H1 (cell line): ENCODE measurements at regions not wholly inside any gene's neighbourhood (a gene's known extent, or its start where the extent isn't known, plus 50 kb on each side); places are given as distances from the start of the nearest gene placed in this dataset.

ENCODE experiments used
- CTCF ChIA-PET: fragments of 300-600 bp; sonication (Branson Sonifier 250); formaldehyde crosslinking; loops from one replicate; lab custom pipeline; 2021; ENCODE audit not compliant: partially characterized antibody; lab: Charles Lee
- POLR2A ChIA-PET: fragments of 300-600 bp; sonication (Branson Sonifier 250); formaldehyde crosslinking; loops from one replicate; lab custom pipeline; 2021; ENCODE audit warnings: inconsistent platforms; ENCODE audit not compliant: partially characterized antibody; lab: Charles Lee
- DNase-seq, 2 experiments: peaks; one replicate each; pipeline versions ENCODE4 v3.0.0 to v3.0.0-alpha.2; 2010 to 2022; ENCODE audit warnings: low spot score in 2 of 2, low read depth in 1 of 2, mixed read lengths in 1 of 2
- FAIRE-seq: peaks from 2 replicates; lab custom pipeline; 2011; peaks lifted over from hg19 to GRCh38; lab: Jason Lieb, UNC
- H2AFZ ChIP-seq: 2 replicates; pipeline ENCODE4 v1.8.1; 2012; ENCODE audit warnings: low read length, inconsistent platforms
- H2AK5ac ChIP-seq: 2 replicates; pipeline ENCODE4 v1.6.1; 2013; ENCODE audit warnings: low read depth, low read length
- H2BK120ac ChIP-seq: replicated peaks from 2 replicates; pipeline ENCODE3; 2013; ENCODE audit warnings: low read depth, low read length, inconsistent platforms
- H2BK12ac ChIP-seq: 2 replicates; pipeline ENCODE4 v1.6.1; 2013; ENCODE audit warnings: low read depth, low read length
- H2BK15ac ChIP-seq: 2 replicates; pipeline ENCODE4 v1.6.1; 2013; ENCODE audit warnings: low read length
- H2BK20ac ChIP-seq: 2 replicates; pipeline ENCODE4 v1.6.1; 2013; ENCODE audit warnings: low read length
- H2BK5ac ChIP-seq: 2 replicates; pipeline ENCODE4 v1.6.1; 2013; ENCODE audit warnings: low read depth, low read length
- H3K14ac ChIP-seq: 2 replicates; pipeline ENCODE4 v1.6.1; 2013; ENCODE audit warnings: inconsistent platforms; ENCODE audit not compliant: insufficient read length
- H3K18ac ChIP-seq: 2 replicates; pipeline ENCODE4 v1.6.1; 2013; ENCODE audit warnings: low read length; ENCODE audit errors: extremely low read depth
- H3K23ac ChIP-seq: 2 replicates; pipeline ENCODE4 v1.6.1; 2013; ENCODE audit warnings: inconsistent platforms; ENCODE audit not compliant: insufficient read length
- H3K23me2 ChIP-seq: 2 replicates; pipeline ENCODE4 v1.6.1; 2013; ENCODE audit warnings: low read depth, low read length
- H3K27ac ChIP-seq: 2 replicates; pipeline ENCODE4 v1.6.1; 2011; ENCODE audit warnings: low read depth, low read length, inconsistent platforms
- H3K27me3 ChIP-seq, 4 experiments: replicated peaks in 1 of 4; 1 replicate in 1 of 4; 2 replicates in 3 of 4; pipeline versions ENCODE4 v1.6.1 to v1.8.1; 2011 to 2013; ENCODE audit warnings: low read length in 3 of 4, mild to moderate bottlenecking in 3 of 4, inconsistent platforms in 2 of 4, mixed read lengths in 2 of 4, moderate library complexity in 1 of 4; ENCODE audit not compliant: control insufficient read depth in 3 of 4, insufficient read depth in 3 of 4; ENCODE audit errors: extremely low read depth in 1 of 4
- H3K36me3 ChIP-seq, 4 experiments: 2 replicates each; pipeline versions ENCODE4 v1.6.1 to v1.8.1; 2011 to 2013; ENCODE audit warnings: mild to moderate bottlenecking in 4 of 4, low read length in 3 of 4, moderate library complexity in 2 of 4, control low read depth in 1 of 4, inconsistent platforms in 1 of 4; ENCODE audit not compliant: insufficient read depth in 4 of 4, control insufficient read depth in 2 of 4
- H3K4ac ChIP-seq: replicated peaks from 2 replicates; pipeline ENCODE3; 2013; ENCODE audit warnings: low read length, low read depth, mixed read lengths, inconsistent platforms; ENCODE audit not compliant: insufficient read length
- H3K4me1 ChIP-seq, 4 experiments: replicated peaks in 1 of 4; 1 replicate in 1 of 4; 2 replicates in 3 of 4; pipeline versions ENCODE4 v1.6.1 to v1.8.1; 2011 to 2013; ENCODE audit warnings: low read length in 3 of 4, inconsistent platforms in 2 of 4, mixed read lengths in 1 of 4; ENCODE audit not compliant: insufficient read depth in 4 of 4, control insufficient read depth in 3 of 4
- H3K4me2 ChIP-seq, 2 experiments: 2 replicates each; pipeline versions ENCODE4 v1.6.1 to v1.8.1; 2011 to 2013; ENCODE audit warnings: low read depth in 2 of 2, low read length in 2 of 2, control low read depth in 1 of 2, inconsistent platforms in 1 of 2, mild to moderate bottlenecking in 1 of 2; ENCODE audit not compliant: insufficient read depth in 1 of 2
- H3K4me3 ChIP-seq, 4 experiments: fragments of 200-600, 300-600 bp in 1 of 4; sonication (generic), shearing (Covaris generic), sonication (Bioruptor Twin) in 1 of 4; 2 replicates each; pipeline versions ENCODE4 v1.5.1 to v1.8.1; 2011 to 2016; ENCODE audit warnings: low read length in 4 of 4, low read depth in 3 of 4, control low read depth in 2 of 4, inconsistent platforms in 2 of 4, mild to moderate bottlenecking in 2 of 4, mixed read lengths in 1 of 4, moderate library complexity in 1 of 4; ENCODE audit not compliant: insufficient read depth in 2 of 4; ENCODE audit errors: extremely low read depth in 1 of 4
- H3K56ac ChIP-seq: replicated peaks from 2 replicates; pipeline ENCODE3; 2013; ENCODE audit warnings: low read depth, mild to moderate bottlenecking, mixed read lengths, low read length, inconsistent platforms; ENCODE audit not compliant: insufficient read length
- H3K79me1 ChIP-seq: 2 replicates; pipeline ENCODE4 v1.6.1; 2013; ENCODE audit warnings: low read depth, low read length, control low read depth
- H3K79me2 ChIP-seq, 2 experiments: 2 replicates each; pipeline versions ENCODE4 v1.6.1 to v1.8.1; 2012 to 2013; ENCODE audit warnings: low read length in 2 of 2, mild to moderate bottlenecking in 2 of 2, inconsistent platforms in 1 of 2; ENCODE audit not compliant: insufficient read depth in 2 of 2, control insufficient read depth in 1 of 2
- H3K9ac ChIP-seq, 4 experiments: replicated peaks in 1 of 4; 1 replicate in 1 of 4; 2 replicates in 3 of 4; pipeline versions ENCODE4 v1.6.1 to v1.8.1; 2011 to 2013; ENCODE audit warnings: low read depth in 3 of 4, low read length in 3 of 4, control low read depth in 2 of 4, mild to moderate bottlenecking in 2 of 4, moderate library complexity in 2 of 4, inconsistent platforms in 1 of 4; ENCODE audit errors: extremely low read depth in 1 of 4
- H3K9me3 ChIP-seq, 2 experiments: 2 replicates each; pipeline versions ENCODE4 v1.6.1 to v1.8.1; 2012 to 2013; ENCODE audit warnings: mild to moderate bottlenecking in 2 of 2, moderate library complexity in 2 of 2, control low read depth in 1 of 2, inconsistent platforms in 1 of 2, low read depth in 1 of 2, low read length in 1 of 2, mixed read lengths in 1 of 2; ENCODE audit not compliant: insufficient read depth in 2 of 2
- H4K20me1 ChIP-seq, 2 experiments: replicated peaks in 1 of 2; 2 replicates each; pipeline versions ENCODE3 to v1.8.1; 2011 to 2013; ENCODE audit warnings: inconsistent platforms in 2 of 2, low read length in 2 of 2, mild to moderate bottlenecking in 1 of 2; ENCODE audit not compliant: insufficient read depth in 2 of 2, control insufficient read depth in 1 of 2
- H4K5ac ChIP-seq: 2 replicates; pipeline ENCODE4 v1.6.1; 2013; ENCODE audit warnings: low read length, low read depth, mixed read lengths, inconsistent platforms; ENCODE audit not compliant: insufficient read length
- H4K8ac ChIP-seq: 2 replicates; pipeline ENCODE4 v1.8.0; 2013; ENCODE audit warnings: mild to moderate bottlenecking, moderate library complexity, low read length, inconsistent platforms; ENCODE audit not compliant: insufficient read depth; ENCODE audit errors: extremely low read depth
- H4K91ac ChIP-seq: replicated peaks from 2 replicates; pipeline ENCODE3; 2013; ENCODE audit warnings: low read length, mixed read lengths, inconsistent platforms; ENCODE audit not compliant: insufficient read length
- CBX8 ChIP-seq: fragments of 300-800, 300-1000 bp; sonication (generic); IDR thresholded peaks from 2 replicates; pipeline ENCODE4 v1.7.1; 2016; ENCODE audit warnings: low read depth, low read length, borderline replicate concordance
- CTBP2 ChIP-seq: IDR thresholded peaks from 2 replicates; pipeline ENCODE4 v1.7.0; 2011; ENCODE audit warnings: borderline replicate concordance, mild to moderate bottlenecking, moderate library complexity, mixed read lengths, low read length; ENCODE audit not compliant: insufficient read depth, insufficient read length
- GABPA ChIP-seq: IDR thresholded peaks from 2 replicates; pipeline ENCODE4 v1.6.1; 2011; ENCODE audit warnings: mild to moderate bottlenecking, low read length, moderate library complexity, borderline replicate concordance; ENCODE audit not compliant: insufficient read depth
- GTF2F1 ChIP-seq: IDR thresholded peaks from 2 replicates; pipeline ENCODE4 v1.6.1; 2012; ENCODE audit warnings: low read depth, low read length, improper control_type of control experiment, borderline replicate concordance
- KDM4A ChIP-seq: IDR thresholded peaks from one replicate; pipeline ENCODE4 v1.7.1; 2012; ENCODE audit warnings: low read depth, mild to moderate bottlenecking, moderate library complexity, low read length, inconsistent platforms; ENCODE audit not compliant: severe bottlenecking
- POLR2AphosphoS5 ChIP-seq: IDR thresholded peaks from 2 replicates; pipeline ENCODE4 v1.6.1; 2011; ENCODE audit warnings: low read depth, low read length
- POU5F1 ChIP-seq: IDR thresholded peaks from 2 replicates; pipeline ENCODE4 v1.6.1; 2011; ENCODE audit warnings: low read depth, mild to moderate bottlenecking, low read length, moderate library complexity
- RAD21 ChIP-seq, 2 experiments: IDR thresholded peaks in 1 of 2; conservative IDR thresholded peaks in 1 of 2; 2 replicates each; pipeline ENCODE4 v1.6.1; 2011; ENCODE audit warnings: low read depth in 2 of 2, low read length in 2 of 2, improper control_type of control experiment in 1 of 2, inconsistent platforms in 1 of 2, mild to moderate bottlenecking in 1 of 2, moderate library complexity in 1 of 2
- SUZ12 ChIP-seq: fragments of 200-600 bp; sonication (generic); IDR thresholded peaks from 2 replicates; pipeline ENCODE4 v1.6.1; 2012; ENCODE audit warnings: mild to moderate bottlenecking, inconsistent platforms, low read length, moderate library complexity, mixed read lengths
- TEAD4 ChIP-seq: IDR thresholded peaks from 2 replicates; pipeline ENCODE4 v1.6.1; 2012; ENCODE audit warnings: low read depth, low read length, inconsistent platforms, mixed read lengths
- WGBS, 2 experiments: shearing (Covaris generic) in 1 of 2; methylation state at CpG; one replicate each; pipeline versions ENCODE4 v1.1.6 to v1.1.7; 2013 to 2015; ENCODE audit warnings: low lambda C conversion rate in 2 of 2, mixed read lengths in 2 of 2, inconsistent platforms in 1 of 2, low coverage in 1 of 2, missing lambda C conversion rate in 1 of 2; ENCODE audit not compliant: insufficient replicate concordance in 2 of 2, insufficient coverage in 1 of 2, insufficient read length in 1 of 2; ENCODE audit errors: extremely low coverage in 1 of 2, missing lambda C conversion rate in 1 of 2; 5-methylcytosine and 5-hydroxymethylcytosine counted together
- TF ChIP-seq, protein P1 (sequence below): IDR thresholded peaks from 2 replicates; pipeline ENCODE4 v1.6.1; 2012; ENCODE audit warnings: inconsistent platforms

DNA sequence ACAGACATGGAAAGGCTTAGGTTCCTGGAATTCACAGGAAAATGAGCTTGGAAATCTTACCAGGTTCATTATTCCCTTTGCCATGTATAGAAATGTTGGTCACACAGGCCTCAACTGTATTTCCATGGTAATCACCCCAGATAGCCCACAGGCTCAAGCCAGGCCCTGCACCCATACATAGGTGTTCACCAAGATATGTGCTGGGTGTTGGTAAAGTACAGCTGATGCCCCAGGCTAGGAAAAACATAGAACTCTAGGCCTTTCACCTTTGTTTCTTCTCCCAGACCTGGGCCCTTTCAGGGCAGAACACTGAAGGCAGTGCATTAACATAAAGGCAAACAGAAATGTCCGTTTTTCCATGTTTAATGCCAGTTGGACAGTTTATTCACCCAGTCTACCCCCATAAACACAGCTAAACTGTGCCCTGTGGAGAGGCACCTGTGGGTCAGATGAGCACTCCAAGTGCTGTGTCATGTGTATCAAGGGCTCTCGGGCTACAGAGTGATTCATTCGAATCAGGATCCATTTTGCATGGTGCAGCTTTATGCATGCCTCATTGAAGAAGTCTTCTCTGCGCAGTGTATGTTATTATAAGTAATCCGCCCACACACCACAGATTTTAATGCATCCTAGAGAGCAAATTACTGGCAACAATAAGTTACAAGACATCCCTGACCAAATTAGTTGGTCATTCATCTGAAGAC, 93.4 kb upstream of the SLC30A5 start:
- Histone ChIP-seq H2BK15ac (no peak overlapping the region), H2AK5ac (no peak overlapping the region), H3K56ac (no peak overlapping the region), H3K18ac (no peak overlapping the region), H3K27me3 (no peaks in the 10 kb centered on the region), H3K4me3 (no peak overlapping the region), H3K4me2 (no peak overlapping the region), H3K9me3 (no peaks in the 10 kb centered on the region), H3K4ac (no peak overlapping the region), H4K20me1 (no peaks in the 10 kb centered on the region), H4K5ac (no peak overlapping the region), H4K91ac (no peak overlapping the region), H3K23me2 (no peaks in the 10 kb centered on the region; the same call in 1 of the 2 replicates), H3K79me2 (no peaks in the 10 kb centered on the region), H2BK120ac (no peak overlapping the region), H2AFZ (no peak overlapping the region), H4K8ac (no peak overlapping the region), H2BK5ac (no peak overlapping the region), H3K9ac (no peak overlapping the region), H3K27ac (no peak overlapping the region), H2BK20ac (no peak overlapping the region), H2BK12ac (no peak overlapping the region), H3K36me3 (no peaks in the 10 kb centered on the region), H3K14ac (no peak overlapping the region), H3K79me1 (no peaks in the 10 kb centered on the region), H3K4me1 (no peaks in the 10 kb centered on the region), H3K23ac (no peak overlapping the region)
- POLR2A ChIA-PET: no interaction called here
- WGBS, 2 experiments: 87% methylated on average over 5 of the region's 5 CpGs; no CpG with 5 or more reads in 1 of the 2 experiments
- DNase-seq (no peak), FAIRE-seq (no peak)
- CTCF ChIA-PET: interaction anchor here (0.9 to 2.0 kb wide), 3 partner anchors 24 to 163 kb away, joined by 3 to 6 read pairs (median 5); no protein-coding TSS in a partner anchor
- TF ChIP-seq CBX8: no peak
- no peak for TF ChIP-seq TEAD4
- TF ChIP-seq KDM4A: no peak
- no peak for TF ChIP-seq GABPA
- no peak for TF ChIP-seq GTF2F1
- TF ChIP-seq POLR2AphosphoS5: no peak
- no peak for TF ChIP-seq POU5F1
- TF ChIP-seq, protein P1, sequence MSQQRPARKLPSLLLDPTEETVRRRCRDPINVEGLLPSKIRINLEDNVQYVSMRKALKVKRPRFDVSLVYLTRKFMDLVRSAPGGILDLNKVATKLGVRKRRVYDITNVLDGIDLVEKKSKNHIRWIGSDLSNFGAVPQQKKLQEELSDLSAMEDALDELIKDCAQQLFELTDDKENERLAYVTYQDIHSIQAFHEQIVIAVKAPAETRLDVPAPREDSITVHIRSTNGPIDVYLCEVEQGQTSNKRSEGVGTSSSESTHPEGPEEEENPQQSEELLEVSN: no peak
- TF ChIP-seq RAD21 (IDR thresholded peaks at IDR 0.05 in 1 of 2, conservative IDR thresholded peaks at IDR 0.05 in 1 of 2; ENCODE audit: low read depth in 2 of 2, low read length in 2 of 2): no peak
- TF ChIP-seq SUZ12: no peak
- TF ChIP-seq CTBP2: no peak
